ENCODE measurements at regions not wholly inside any gene's neighbourhood (a gene's known extent, or its start where the extent isn't known, plus 50 kb on each side); places are given as distances from the start of the nearest gene placed in this dataset.

DNA sequence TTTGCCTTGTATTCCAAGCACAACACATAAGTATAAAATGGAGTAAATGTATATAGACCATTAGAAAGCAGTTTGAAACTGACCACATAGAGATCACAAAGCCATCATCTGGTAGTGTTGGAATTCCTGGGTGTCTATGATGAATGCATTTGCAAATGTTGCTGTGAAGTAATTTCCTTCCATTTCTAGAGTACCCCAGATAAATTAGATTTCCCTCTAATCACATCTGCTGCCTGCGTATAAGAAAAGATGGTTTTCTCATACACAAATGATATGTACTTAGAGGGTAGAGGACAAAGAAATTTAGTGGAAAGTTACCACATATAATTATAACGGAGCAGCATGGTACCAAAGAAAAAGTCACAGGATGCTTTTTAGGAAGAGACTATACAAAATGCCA, 1117.8 kb downstream of the IGSF11 start:
- Histone ChIP-seq H3K9me3 (no peaks in the 10 kb centered on the region), H3K27me3 (replicated peaks; ENCODE audit: control insufficient read depth, insufficient read depth, low read length) (no peaks in the 10 kb centered on the region), H3K4me3 (ENCODE audit: low read depth, low read length) (no peak overlapping the region), H3K36me3 (ENCODE audit: control insufficient read depth, insufficient read depth, low read length) (no peaks in the 10 kb centered on the region), H3K4me1 (no peaks in the 10 kb centered on the region)
- Mint-ChIP-seq H3K27ac (ENCODE audit: unreplicated experiment) (no peak overlapping the region), H3K9me3 (ENCODE audit: unreplicated experiment) (no peaks in the 10 kb centered on the region), H3K4me1 (ENCODE audit: low read depth, unreplicated experiment) (no peaks in the 10 kb centered on the region), H3K27me3 (ENCODE audit: insufficient read depth, unreplicated experiment) (peaks cover 2% of the 10 kb centered on the region), H3K4me3 (ENCODE audit: unreplicated experiment) (no peak overlapping the region), H3K36me3 (ENCODE audit: insufficient read depth, unreplicated experiment) (no peaks in the 10 kb centered on the region)
- no TSS peak for BruUV-seq (replicated peaks)
- DNase-seq, result no peak
- ChIA-PET CTCF (no interaction called here), POLR2A (no interaction called here)
- intact Hi-C loops (cut with micrococcal nuclease; ENCODE audit: unreplicated experiment), result no loop called here
- TF ChIP-seq, protein P1, sequence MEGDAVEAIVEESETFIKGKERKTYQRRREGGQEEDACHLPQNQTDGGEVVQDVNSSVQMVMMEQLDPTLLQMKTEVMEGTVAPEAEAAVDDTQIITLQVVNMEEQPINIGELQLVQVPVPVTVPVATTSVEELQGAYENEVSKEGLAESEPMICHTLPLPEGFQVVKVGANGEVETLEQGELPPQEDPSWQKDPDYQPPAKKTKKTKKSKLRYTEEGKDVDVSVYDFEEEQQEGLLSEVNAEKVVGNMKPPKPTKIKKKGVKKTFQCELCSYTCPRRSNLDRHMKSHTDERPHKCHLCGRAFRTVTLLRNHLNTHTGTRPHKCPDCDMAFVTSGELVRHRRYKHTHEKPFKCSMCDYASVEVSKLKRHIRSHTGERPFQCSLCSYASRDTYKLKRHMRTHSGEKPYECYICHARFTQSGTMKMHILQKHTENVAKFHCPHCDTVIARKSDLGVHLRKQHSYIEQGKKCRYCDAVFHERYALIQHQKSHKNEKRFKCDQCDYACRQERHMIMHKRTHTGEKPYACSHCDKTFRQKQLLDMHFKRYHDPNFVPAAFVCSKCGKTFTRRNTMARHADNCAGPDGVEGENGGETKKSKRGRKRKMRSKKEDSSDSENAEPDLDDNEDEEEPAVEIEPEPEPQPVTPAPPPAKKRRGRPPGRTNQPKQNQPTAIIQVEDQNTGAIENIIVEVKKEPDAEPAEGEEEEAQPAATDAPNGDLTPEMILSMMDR (IDR thresholded peaks at IDR 0.05; ENCODE audit: insufficient read depth in 1 of 2, low read depth in 1 of 2, low read length in 1 of 2, severe bottlenecking in 1 of 2, unreplicated experiment in 1 of 2), result no peak

DNA sequence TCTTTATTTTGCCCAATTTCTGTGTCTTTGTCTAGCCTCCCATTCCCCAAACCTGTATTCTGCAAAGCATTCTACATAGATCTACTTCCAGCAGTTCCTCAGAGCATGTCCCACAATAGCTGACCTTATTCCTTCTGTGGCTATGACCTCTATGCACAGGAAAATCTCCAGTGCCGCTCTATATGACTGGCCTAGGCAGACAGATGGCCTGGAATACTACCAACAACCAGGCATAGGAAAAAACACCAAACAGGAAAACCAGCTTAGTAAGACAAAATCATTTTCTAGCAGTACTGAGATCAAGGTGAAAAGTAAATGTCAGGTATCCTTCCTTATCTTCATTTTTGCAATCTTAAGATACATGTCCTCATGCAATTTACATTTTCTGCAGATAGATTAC, 1115.0 kb downstream of the IGSF11 start:
- ChIA-PET POLR2A (no interaction called here), CTCF (no interaction called here)
- H3K36me3 ChIP-seq (ENCODE audit: control insufficient read depth, insufficient read depth, low read length), result no peaks in the 10 kb centered on the region
- BruUV-seq (replicated peaks), result no TSS peak
- Mint-ChIP-seq H3K36me3 (ENCODE audit: insufficient read depth, unreplicated experiment) (no peaks in the 10 kb centered on the region), H3K4me1 (ENCODE audit: low read depth, unreplicated experiment) (no peaks in the 10 kb centered on the region), H3K4me3 (ENCODE audit: unreplicated experiment) (no peak overlapping the region), H3K27me3 (ENCODE audit: insufficient read depth, unreplicated experiment) (peaks cover 2% of the 10 kb centered on the region), H3K27ac (ENCODE audit: unreplicated experiment) (no peak overlapping the region), H3K9me3 (ENCODE audit: unreplicated experiment) (no peaks in the 10 kb centered on the region)
- no peaks in the 10 kb centered on the region for H3K27me3 ChIP-seq (replicated peaks; ENCODE audit: control insufficient read depth, insufficient read depth, low read length)
- no peaks in the 10 kb centered on the region for H3K9me3 ChIP-seq
- intact Hi-C loops (cut with micrococcal nuclease; ENCODE audit: unreplicated experiment), result no loop called here
- no peak for DNase-seq
- no peak overlapping the region for H3K4me3 ChIP-seq (ENCODE audit: low read depth, low read length)
- TF ChIP-seq, protein P1 (IDR thresholded peaks at IDR 0.05; ENCODE audit: insufficient read depth in 1 of 2, low read depth in 1 of 2, low read length in 1 of 2, severe bottlenecking in 1 of 2, unreplicated experiment in 1 of 2), result no peak
- no peaks in the 10 kb centered on the region for H3K4me1 ChIP-seq

DNA sequence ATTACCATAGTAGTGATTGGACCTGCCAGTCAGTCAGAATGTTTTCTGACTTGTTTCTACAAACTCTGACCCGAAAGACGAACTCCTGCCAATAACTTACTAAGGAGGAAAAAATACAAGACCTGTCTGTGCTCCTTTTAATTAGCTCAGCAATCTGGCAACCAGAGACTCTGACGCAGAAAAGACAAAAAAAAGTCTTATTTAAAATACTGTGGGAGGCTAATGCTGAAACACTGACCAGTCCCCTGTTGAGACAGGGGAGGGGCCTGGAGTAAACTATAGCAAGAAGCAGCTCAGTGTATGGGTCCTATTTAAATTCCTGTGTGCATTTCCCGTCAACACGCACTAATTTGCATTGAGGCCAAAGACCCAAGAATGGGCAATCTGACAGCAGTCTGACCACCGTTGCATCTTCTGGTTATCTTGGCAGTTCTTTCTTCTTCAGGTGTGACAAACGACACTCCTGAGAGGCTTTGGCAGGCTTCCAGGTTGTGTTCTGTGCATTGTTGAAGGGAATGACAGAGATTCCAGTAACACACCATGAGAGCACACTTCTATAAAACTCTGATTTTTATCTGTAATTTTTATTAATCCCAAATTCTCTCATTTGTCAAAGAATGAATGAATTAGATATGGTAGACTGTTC, 1114.3 kb downstream of the IGSF11 start:
- intact Hi-C loops (cut with micrococcal nuclease; ENCODE audit: unreplicated experiment), result no loop called here
- Histone ChIP-seq H3K9me3 (no peaks in the 10 kb centered on the region), H3K4me1 (no peaks in the 10 kb centered on the region), H3K27me3 (replicated peaks; ENCODE audit: control insufficient read depth, insufficient read depth, low read length) (no peaks in the 10 kb centered on the region), H3K36me3 (ENCODE audit: control insufficient read depth, insufficient read depth, low read length) (no peaks in the 10 kb centered on the region), H3K4me3 (ENCODE audit: low read depth, low read length) (no peak overlapping the region)
- no peak for DNase-seq
- TF ChIP-seq, protein P1 (IDR thresholded peaks at IDR 0.05; ENCODE audit: insufficient read depth in 1 of 2, low read depth in 1 of 2, low read length in 1 of 2, severe bottlenecking in 1 of 2, unreplicated experiment in 1 of 2), result no peak
- peaks cover 2% of the 10 kb centered on the region for H3K27me3 Mint-ChIP-seq (ENCODE audit: insufficient read depth, unreplicated experiment)
- no TSS peak for BruUV-seq (replicated peaks)
- ChIA-PET CTCF (no interaction called here), POLR2A (no interaction called here)
- no peak overlapping the region for H3K4me3 Mint-ChIP-seq (ENCODE audit: unreplicated experiment)
- no peaks in the 10 kb centered on the region for H3K36me3 Mint-ChIP-seq (ENCODE audit: insufficient read depth, unreplicated experiment)
- H3K4me1 Mint-ChIP-seq (ENCODE audit: low read depth, unreplicated experiment), result no peaks in the 10 kb centered on the region
- H3K9me3 Mint-ChIP-seq (ENCODE audit: unreplicated experiment), result no peaks in the 10 kb centered on the region
- no peak overlapping the region for H3K27ac Mint-ChIP-seq (ENCODE audit: unreplicated experiment)
